GM19035 (cell line): ENCODE measurements at regions not wholly inside any gene's neighbourhood (a gene's known extent, or its start where the extent isn't known, plus 50 kb on each side); places are given as distances from the start of the nearest gene placed in this dataset.
"Not testable (repeated sequence)": the region's sequence is repeated elsewhere in the genome, so short reads cannot be mapped to it uniquely, and the experiment has no call there.

Source experiments
- ATAC-seq: cut with Tn5 transposase; IDR thresholded peaks from one replicate; pipeline ENCODE4 v1.9.1; 2021; ENCODE audit not compliant: unreplicated experiment

GRCh38 chr2:65586516-65586915 lies 154.1 kb upstream of the SPRED2 start:
- no peak for ATAC-seq

- ATAC-seq = no peak
Observed at GRCh38 chr2:65583061-65583460, 150.7 kb upstream of the SPRED2 start.

GRCh38 chr2:65582364-65582763 lies 150.0 kb upstream of the SPRED2 start:
- no peak for ATAC-seq

- no peak for ATAC-seq
Observed at GRCh38 chr2:65580824-65581223, 148.4 kb upstream of the SPRED2 start.

- no peak for ATAC-seq
Observed at GRCh38 chr2:65579506-65580235, 147.3 kb upstream of the SPRED2 start.

GRCh38 chr2:65577654-65578053 lies 145.3 kb upstream of the SPRED2 start:
- ATAC-seq = no peak

GRCh38 chr2:65576861-65577601 lies 144.6 kb upstream of the SPRED2 start:
- ATAC-seq = no peak

- no peak for ATAC-seq
Observed at GRCh38 chr2:65576278-65576677, 143.9 kb upstream of the SPRED2 start.

GRCh38 chr2:65574993-65575392 lies 142.6 kb upstream of the SPRED2 start:
- ATAC-seq = no peak

GRCh38 chr2:65568656-65569440 lies 136.4 kb upstream of the SPRED2 start:
- ATAC-seq = not testable (repeated sequence)

GRCh38 chr2:65566617-65567016 lies 134.2 kb upstream of the SPRED2 start:
- ATAC-seq = no peak

GRCh38 chr2:65565681-65566080 lies 133.3 kb upstream of the SPRED2 start:
- no peak for ATAC-seq

- ATAC-seq = no peak
Observed at GRCh38 chr2:65564299-65564698, 131.9 kb upstream of the SPRED2 start.

- ATAC-seq = no peak
Observed at GRCh38 chr2:65562890-65563289, 130.5 kb upstream of the SPRED2 start.

GRCh38 chr2:65558743-65559142 lies 126.3 kb upstream of the SPRED2 start:
- no peak for ATAC-seq

- ATAC-seq = no peak
Observed at GRCh38 chr2:65557616-65558573, 125.5 kb upstream of the SPRED2 start.

GRCh38 chr2:65554765-65555591 lies 122.6 kb upstream of the SPRED2 start:
- no peak for ATAC-seq

GRCh38 chr2:65553504-65554074 lies 121.2 kb upstream of the SPRED2 start:
- ATAC-seq = no peak

GRCh38 chr2:65551528-65551927 lies 119.1 kb upstream of the SPRED2 start:
- ATAC-seq = no peak
